ENCODE measurements at regions not wholly inside any gene's neighbourhood (a gene's known extent, or its start where the extent isn't known, plus 50 kb on each side); places are given as distances from the start of the nearest gene placed in this dataset.

- Histone ChIP-seq H3K4me3 (no peak overlapping the region), H3K4me1 (peaks cover 0 to 17% (median 0%) of the 10 kb centered on the region in 10 experiments; a peak in 4 of 20 replicates), H4K20me1 (no peaks in the 10 kb centered on the region), H3K36me3 (no peaks in the 10 kb centered on the region), H3K9me3 (replicated peaks in 1 of 11) (peaks cover 4 to 16% (median 7%) of the 10 kb centered on the region in 11 experiments; a peak in 11 of 22 replicates), H3K27ac (peak overlapping the region in 1 of 11 experiments; percentile 9; a peak in 1 of 22 replicates), H3K9ac (no peak overlapping the region), H3K4me2 (peak overlapping the region in 2 of 11 experiments; percentile 0 to 44; a peak in 1 of 22 replicates), H3K27me3 (no peaks in the 10 kb centered on the region)
- TF ChIP-seq Cebpa-rat (IDR thresholded peaks at IDR 0.05) = no peak
These were observed 151.4 kb downstream of the RAP2B start for GRCh38 chr3:153313302-153313965.

- Histone ChIP-seq H3K4me3 (no peak overlapping the region), H3K9me3 (replicated peaks in 1 of 11) (peaks cover 4 to 16% (median 7%) of the 10 kb centered on the region in 11 experiments; a peak in 11 of 22 replicates), H3K4me2 (peak overlapping the region in 2 of 11 experiments; percentile 0 to 44; a peak in 3 of 22 replicates), H3K36me3 (no peaks in the 10 kb centered on the region), H3K27ac (peak overlapping the region in 1 of 11 experiments; percentile 9; a peak in 1 of 22 replicates), H3K9ac (no peak overlapping the region), H3K27me3 (no peaks in the 10 kb centered on the region), H4K20me1 (no peaks in the 10 kb centered on the region), H3K4me1 (peaks cover 0 to 19% (median 0%) of the 10 kb centered on the region in 10 experiments; a peak in 4 of 20 replicates)
- no peak for TF ChIP-seq Cebpa-rat (IDR thresholded peaks at IDR 0.05)
These were observed 152.0 kb downstream of the RAP2B start for GRCh38 chr3:153314038-153314437.

GRCh38 chr3:153315781-153316180 is 153.8 kb downstream of the RAP2B start:
- H3K4me1 ChIP-seq = peaks cover 0 to 37% (median 0%) of the 10 kb centered on the region in 10 experiments; a peak in 4 of 20 replicates

GRCh38 chr3:153319705-153320554 is 157.9 kb downstream of the RAP2B start:
- Histone ChIP-seq H4K20me1 (no peaks in the 10 kb centered on the region), H3K27ac (peak overlapping the region in 2 of 11 experiments; percentile 55 to 64; a peak in 3 of 22 replicates), H3K36me3 (no peaks in the 10 kb centered on the region), H3K9ac (peak overlapping the region in 1 of 11 experiments; percentile 47; a peak in 1 of 22 replicates), H3K27me3 (no peaks in the 10 kb centered on the region), H3K9me3 (replicated peaks in 1 of 11) (peaks cover 0 to 14% (median 4%) of the 10 kb centered on the region in 11 experiments; a peak in 12 of 22 replicates), H3K4me2 (peak overlapping the region in 2 of 11 experiments; percentile 58 to 77; a peak in 4 of 22 replicates), H3K4me3 (no peak overlapping the region), H3K4me1 (peaks cover 0 to 35% (median 0%) of the 10 kb centered on the region in 10 experiments; a peak in 4 of 20 replicates)
- no peak for TF ChIP-seq Cebpa-rat (IDR thresholded peaks at IDR 0.05)

More at GRCh38 chr3:153315781-153316180, 153.8 kb downstream of the RAP2B start:
- no peaks in the 10 kb centered on the region for H3K36me3 ChIP-seq
- no peaks in the 10 kb centered on the region for H3K27me3 ChIP-seq
- H3K4me2 ChIP-seq = no peak overlapping the region
- H4K20me1 ChIP-seq = no peaks in the 10 kb centered on the region
- no peak overlapping the region for H3K4me3 ChIP-seq
- H3K9me3 ChIP-seq (replicated peaks in 1 of 11) = peaks cover 4 to 16% (median 7%) of the 10 kb centered on the region in 11 experiments; a peak in 11 of 22 replicates
- H3K27ac ChIP-seq = no peak overlapping the region
- no peak for TF ChIP-seq Cebpa-rat (IDR thresholded peaks at IDR 0.05)
- no peak overlapping the region for H3K9ac ChIP-seq

- H3K27ac ChIP-seq = peak overlapping the region in 2 of 11 experiments; percentile 55 to 64; a peak in 3 of 22 replicates
- H3K9me3 ChIP-seq (replicated peaks in 1 of 11) = peaks cover 0 to 17% (median 4%) of the 10 kb centered on the region in 11 experiments; a peak in 7 of 22 replicates
- H3K4me1 ChIP-seq = peaks cover 0 to 35% (median 0%) of the 10 kb centered on the region in 10 experiments; a peak in 4 of 20 replicates
- peak overlapping the region in 2 of 11 experiments; percentile 58 to 77; a peak in 4 of 22 replicates for H3K4me2 ChIP-seq
- no peaks in the 10 kb centered on the region for H3K27me3 ChIP-seq
- H3K36me3 ChIP-seq = no peaks in the 10 kb centered on the region
- H4K20me1 ChIP-seq = no peaks in the 10 kb centered on the region
- no peak overlapping the region; a peak in 1 of 22 replicates for H3K9ac ChIP-seq
- TF ChIP-seq Cebpa-rat (IDR thresholded peaks at IDR 0.05) = no peak
- no peak overlapping the region for H3K4me3 ChIP-seq
These were observed 158.6 kb downstream of the RAP2B start for GRCh38 chr3:153320585-153321128.

GRCh38 chr3:153328690-153329089 is 166.7 kb downstream of the RAP2B start:
- Histone ChIP-seq H3K9me3 (replicated peaks in 1 of 11) (peaks cover 0 to 9% (median 0%) of the 10 kb centered on the region in 11 experiments; a peak in 4 of 22 replicates), H4K20me1 (no peaks in the 10 kb centered on the region), H3K27me3 (no peaks in the 10 kb centered on the region), H3K4me3 (no peak overlapping the region), H3K27ac (no peak overlapping the region), H3K4me1 (peaks cover 0 to 8% (median 5%) of the 10 kb centered on the region in 10 experiments; a peak in 9 of 20 replicates), H3K36me3 (no peaks in the 10 kb centered on the region), H3K9ac (no peak overlapping the region), H3K4me2 (no peak overlapping the region)
- no peak for TF ChIP-seq Cebpa-rat (IDR thresholded peaks at IDR 0.05)

- no peaks in the 10 kb centered on the region for H3K36me3 ChIP-seq
- no peak overlapping the region for H3K9ac ChIP-seq
- no peak overlapping the region for H3K4me3 ChIP-seq
- TF ChIP-seq Cebpa-rat (IDR thresholded peaks at IDR 0.05) = no peak
- 0 out of 22 replicates have a peak, but pooled peaks cover 0 to 3% (median 0%) of the 10 kb centered on the region in 11 experiments for H3K9me3 ChIP-seq (replicated peaks in 1 of 11)
- H3K4me1 ChIP-seq = peaks cover 0 to 28% (median 5%) of the 10 kb centered on the region in 10 experiments; a peak in 9 of 20 replicates
- no peak overlapping the region for H3K27ac ChIP-seq
- H4K20me1 ChIP-seq = no peaks in the 10 kb centered on the region
- no peak overlapping the region for H3K4me2 ChIP-seq
- H3K27me3 ChIP-seq = no peaks in the 10 kb centered on the region
These were observed 168.9 kb downstream of the RAP2B start for GRCh38 chr3:153330901-153331300.

- Histone ChIP-seq H3K27ac (no peak overlapping the region), H3K9ac (no peak overlapping the region), H3K4me3 (no peak overlapping the region), H3K27me3 (no peaks in the 10 kb centered on the region), H3K4me1 (peaks cover 0 to 32% (median 5%) of the 10 kb centered on the region in 10 experiments; a peak in 9 of 20 replicates), H4K20me1 (no peaks in the 10 kb centered on the region), H3K9me3 (replicated peaks in 1 of 11) (no peaks in the 10 kb centered on the region), H3K36me3 (no peaks in the 10 kb centered on the region), H3K4me2 (no peak overlapping the region)
- no peak for TF ChIP-seq Cebpa-rat (IDR thresholded peaks at IDR 0.05)
These were observed 169.7 kb downstream of the RAP2B start for GRCh38 chr3:153331676-153332075.

Data from BLaER1 treated with 17β-estradiol and CSF1 and Interleukin-3, amounts not matched to agents 10 nM and 100 nM (cell line).